ENCODE measurements at regions not wholly inside any gene's neighbourhood (a gene's known extent, or its start where the extent isn't known, plus 50 kb on each side); places are given as distances from the start of the nearest gene placed in this dataset.

- Mint-ChIP-seq H3K36me3 (no peaks in the 10 kb centered on the region), H3K4me1 (peaks cover 10 to 17% (median 13%) of the 10 kb centered on the region in 3 donors), H3K27me3 (peaks cover 0 to 21% (median 5%) of the 10 kb centered on the region in 3 donors), H3K4me3 (no peak overlapping the region), H3K27ac (no peak overlapping the region), H3K9me3 (no peaks in the 10 kb centered on the region)
- no peak for ATAC-seq (ENCODE audit: low read depth in 2 of 2)
- no peak for DNase-seq
Measured at GRCh38 chr16:86093801-86094750, 195.1 kb downstream of the IRF8 start.

GRCh38 chr16:86095131-86095752 is 196.3 kb downstream of the IRF8 start:
- Mint-ChIP-seq H3K4me1 (peaks cover 3 to 5% (median 3%) of the 10 kb centered on the region in 3 donors), H3K27me3 (peaks cover 0 to 22% (median 12%) of the 10 kb centered on the region in 3 donors), H3K27ac (no peak overlapping the region), H3K9me3 (no peaks in the 10 kb centered on the region), H3K36me3 (no peaks in the 10 kb centered on the region), H3K4me3 (no peak overlapping the region)
- DNase-seq (no peak), ATAC-seq (ENCODE audit: low read depth in 2 of 2) (no peak)

- peaks cover 0 to 26% (median 13%) of the 10 kb centered on the region in 3 donors for H3K27me3 Mint-ChIP-seq
- no peaks in the 10 kb centered on the region for H3K36me3 Mint-ChIP-seq
- ATAC-seq (ENCODE audit: low read depth in 2 of 2) (no peak), DNase-seq (no peak)
- H3K27ac Mint-ChIP-seq, result peak overlapping the region in 1 of 6 donors; percentile 33
- H3K4me1 Mint-ChIP-seq, result no peaks in the 10 kb centered on the region
- H3K4me3 Mint-ChIP-seq, result no peak overlapping the region
- no peaks in the 10 kb centered on the region for H3K9me3 Mint-ChIP-seq
Measured at GRCh38 chr16:86095906-86096485, 197.0 kb downstream of the IRF8 start.

GRCh38 chr16:86096850-86097249 is 197.9 kb downstream of the IRF8 start:
- H3K27me3 Mint-ChIP-seq, result peaks cover 3 to 28% (median 13%) of the 10 kb centered on the region in 3 donors
- DNase-seq (no peak), ATAC-seq (ENCODE audit: low read depth in 2 of 2) (no peak)

GRCh38 chr16:86099326-86099725 is 200.4 kb downstream of the IRF8 start:
- H3K4me3 Mint-ChIP-seq, result no peak overlapping the region
- no peaks in the 10 kb centered on the region for H3K4me1 Mint-ChIP-seq
- no peak overlapping the region for H3K27ac Mint-ChIP-seq

More at GRCh38 chr16:86096850-86097249, 197.9 kb downstream of the IRF8 start:
- no peaks in the 10 kb centered on the region for H3K36me3 Mint-ChIP-seq
- no peak overlapping the region for H3K4me3 Mint-ChIP-seq
- no peaks in the 10 kb centered on the region for H3K9me3 Mint-ChIP-seq
- no peak overlapping the region for H3K27ac Mint-ChIP-seq
- H3K4me1 Mint-ChIP-seq, result no peaks in the 10 kb centered on the region

GRCh38 chr16:86100205-86101136 is 201.5 kb downstream of the IRF8 start:
- peaks cover 12 to 29% (median 19%) of the 10 kb centered on the region in 3 donors for H3K27me3 Mint-ChIP-seq
- no peak overlapping the region for H3K4me3 Mint-ChIP-seq
- H3K36me3 Mint-ChIP-seq, result no peaks in the 10 kb centered on the region
- DNase-seq, result no peak
- no peak for ATAC-seq (ENCODE audit: low read depth in 2 of 2)
- no peak overlapping the region for H3K27ac Mint-ChIP-seq
- no peaks in the 10 kb centered on the region for H3K4me1 Mint-ChIP-seq
- peaks cover 0 to 4% (median 0%) of the 10 kb centered on the region in 7 donors for H3K9me3 Mint-ChIP-seq

More at GRCh38 chr16:86099326-86099725, 200.4 kb downstream of the IRF8 start:
- no peak for ATAC-seq (ENCODE audit: low read depth in 2 of 2)
- peaks cover 12 to 29% (median 19%) of the 10 kb centered on the region in 3 donors for H3K27me3 Mint-ChIP-seq
- DNase-seq, result no peak
- H3K36me3 Mint-ChIP-seq, result no peaks in the 10 kb centered on the region
- H3K9me3 Mint-ChIP-seq, result peaks cover 0 to 4% (median 0%) of the 10 kb centered on the region in 7 donors

- DNase-seq (no peak), ATAC-seq (ENCODE audit: low read depth in 2 of 2) (no peak)
- Mint-ChIP-seq H3K4me1 (no peaks in the 10 kb centered on the region), H3K9me3 (peaks cover 0 to 4% (median 0%) of the 10 kb centered on the region in 7 donors), H3K4me3 (no peak overlapping the region), H3K27me3 (peaks cover 12 to 29% (median 19%) of the 10 kb centered on the region in 3 donors), H3K36me3 (no peaks in the 10 kb centered on the region), H3K27ac (no peak overlapping the region)
Measured at GRCh38 chr16:86101137-86101896, 202.4 kb downstream of the IRF8 start.

GRCh38 chr16:86101897-86102157 is 202.9 kb downstream of the IRF8 start:
- Mint-ChIP-seq H3K4me1 (no peaks in the 10 kb centered on the region), H3K9me3 (peaks cover 0 to 4% (median 0%) of the 10 kb centered on the region in 7 donors), H3K27me3 (peaks cover 12 to 29% (median 19%) of the 10 kb centered on the region in 3 donors), H3K36me3 (no peaks in the 10 kb centered on the region), H3K27ac (no peak overlapping the region), H3K4me3 (no peak overlapping the region)
- DNase-seq (no peak), ATAC-seq (ENCODE audit: low read depth in 2 of 2) (no peak)

- H3K9me3 Mint-ChIP-seq, result peaks cover 0 to 4% (median 0%) of the 10 kb centered on the region in 7 donors
- no peak for ATAC-seq (ENCODE audit: low read depth in 2 of 2)
Measured at GRCh38 chr16:86103320-86103719, 204.4 kb downstream of the IRF8 start.

GRCh38 chr16:86104537-86105048 is 205.6 kb downstream of the IRF8 start:
- DNase-seq (no peak), ATAC-seq (ENCODE audit: low read depth in 2 of 2) (no peak)
- Mint-ChIP-seq H3K4me1 (no peaks in the 10 kb centered on the region), H3K4me3 (no peak overlapping the region), H3K27ac (no peak overlapping the region), H3K9me3 (peaks cover 0 to 4% (median 0%) of the 10 kb centered on the region in 7 donors), H3K36me3 (no peaks in the 10 kb centered on the region), H3K27me3 (peaks cover 9 to 20% (median 12%) of the 10 kb centered on the region in 3 donors)

More at GRCh38 chr16:86103320-86103719, 204.4 kb downstream of the IRF8 start:
- Mint-ChIP-seq H3K4me3 (no peak overlapping the region), H3K27ac (no peak overlapping the region), H3K36me3 (no peaks in the 10 kb centered on the region), H3K4me1 (no peaks in the 10 kb centered on the region), H3K27me3 (peaks cover 12 to 27% (median 19%) of the 10 kb centered on the region in 3 donors)
- DNase-seq, result no peak

GRCh38 chr16:86107215-86107825 is 208.4 kb downstream of the IRF8 start:
- Mint-ChIP-seq H3K4me1 (no peaks in the 10 kb centered on the region), H3K9me3 (peaks cover 0 to 3% (median 0%) of the 10 kb centered on the region in 7 donors), H3K36me3 (no peaks in the 10 kb centered on the region), H3K27ac (no peak overlapping the region), H3K4me3 (no peak overlapping the region), H3K27me3 (peaks cover 7 to 12% (median 8%) of the 10 kb centered on the region in 3 donors)
- ATAC-seq (ENCODE audit: low read depth in 2 of 2) (no peak), DNase-seq (no peak)

GRCh38 chr16:86108062-86108461 is 209.1 kb downstream of the IRF8 start:
- no peak for ATAC-seq (ENCODE audit: low read depth in 2 of 2)
- H3K4me3 Mint-ChIP-seq, result no peak overlapping the region
- no peaks in the 10 kb centered on the region for H3K36me3 Mint-ChIP-seq
- H3K9me3 Mint-ChIP-seq, result peaks cover 0 to 3% (median 0%) of the 10 kb centered on the region in 7 donors
- peaks cover 7 to 16% (median 13%) of the 10 kb centered on the region in 3 donors for H3K27me3 Mint-ChIP-seq
- H3K27ac Mint-ChIP-seq, result no peak overlapping the region
- no peak for DNase-seq
- no peaks in the 10 kb centered on the region for H3K4me1 Mint-ChIP-seq

Data from naive B cell (primary cell).